ENCODE measurements at regions not wholly inside any gene's neighbourhood (a gene's known extent, or its start where the extent isn't known, plus 50 kb on each side); places are given as distances from the start of the nearest gene placed in this dataset.

GRCh38 chr4:129748991-129749390 lies 653.0 kb downstream of the C4orf33 start:
- H3K27me3 ChIP-seq = no peaks in the 10 kb centered on the region
- TF ChIP-seq POLR2A (IDR thresholded peaks at IDR 0.05) (no peak), CTCF (IDR thresholded peaks at IDR 0.05) (no peak)
- DNase-seq (no peak), ATAC-seq (no peak)
- no peak overlapping the region for H3K4me3 ChIP-seq
- H3K27ac ChIP-seq = no peak overlapping the region
- H3K9me3 ChIP-seq = no peaks in the 10 kb centered on the region
- intact Hi-C loops (cut with DNase I) = no loop called here
- H3K36me3 ChIP-seq = no peaks in the 10 kb centered on the region
- H3K4me1 ChIP-seq = no peaks in the 10 kb centered on the region
- WGBS (ENCODE audit: insufficient coverage, low coverage, low lambda C conversion rate, missing lambda C conversion rate) = 22% methylated on average over 1 of the region's 1 CpG

DNA sequence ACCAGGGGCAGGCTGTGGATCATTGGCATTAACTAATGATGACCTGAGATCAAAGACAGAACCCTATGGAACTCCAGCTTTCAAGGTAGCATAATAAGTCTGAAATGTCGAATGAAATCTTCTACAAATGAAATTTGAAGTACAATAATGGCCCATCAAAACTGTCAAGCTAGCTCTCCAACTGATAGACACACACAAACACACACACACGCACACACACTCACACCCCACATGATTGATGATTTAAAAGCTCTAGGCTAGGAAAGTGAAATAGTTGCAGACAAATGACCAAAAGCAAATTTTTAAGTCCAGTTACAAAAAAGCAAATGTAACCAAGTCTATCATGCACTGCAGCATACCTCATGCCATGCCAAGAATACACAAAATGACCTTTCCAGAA lies 655.7 kb downstream of the C4orf33 start:
- intact Hi-C loops (cut with DNase I) = no loop called here
- no peak overlapping the region for H3K27ac ChIP-seq
- H3K27me3 ChIP-seq = no peaks in the 10 kb centered on the region
- ATAC-seq (no peak), DNase-seq (no peak)
- 29% methylated on average over 2 of the region's 2 CpGs for WGBS (ENCODE audit: insufficient coverage, low coverage, low lambda C conversion rate, missing lambda C conversion rate)
- H3K36me3 ChIP-seq = no peaks in the 10 kb centered on the region
- H3K4me1 ChIP-seq = no peaks in the 10 kb centered on the region
- H3K9me3 ChIP-seq = no peaks in the 10 kb centered on the region
- no peak overlapping the region for H3K4me3 ChIP-seq
- TF ChIP-seq POLR2A (IDR thresholded peaks at IDR 0.05) = no peak
- TF ChIP-seq CTCF (IDR thresholded peaks at IDR 0.05) = no peak

- no peak overlapping the region for H3K4me3 ChIP-seq
- WGBS (ENCODE audit: insufficient coverage, low coverage, low lambda C conversion rate, missing lambda C conversion rate) = 56% methylated on average over 5 of the region's 5 CpGs
- H3K27ac ChIP-seq = no peak overlapping the region
- TF ChIP-seq CTCF (IDR thresholded peaks at IDR 0.05) (no peak), POLR2A (IDR thresholded peaks at IDR 0.05) (no peak)
- DNase-seq (no peak), ATAC-seq (no peak)
- H3K4me1 ChIP-seq = no peaks in the 10 kb centered on the region
- intact Hi-C loops (cut with DNase I) = no loop called here
- H3K27me3 ChIP-seq = no peaks in the 10 kb centered on the region
- no peaks in the 10 kb centered on the region for H3K36me3 ChIP-seq
- no peaks in the 10 kb centered on the region for H3K9me3 ChIP-seq
These were observed 687.6 kb downstream of the C4orf33 start for GRCh38 chr4:129783596-129783995.

- intact Hi-C loops (cut with DNase I) = no loop called here
- Histone ChIP-seq H3K9me3 (no peaks in the 10 kb centered on the region), H3K4me3 (no peak overlapping the region), H3K4me1 (no peaks in the 10 kb centered on the region), H3K27me3 (no peaks in the 10 kb centered on the region), H3K27ac (no peak overlapping the region), H3K36me3 (no peaks in the 10 kb centered on the region)
- WGBS (ENCODE audit: insufficient coverage, low coverage, low lambda C conversion rate, missing lambda C conversion rate) = 65% methylated on average over 3 of the region's 3 CpGs
- DNase-seq (no peak), ATAC-seq (no peak)
- TF ChIP-seq POLR2A (IDR thresholded peaks at IDR 0.05) = no peak
- TF ChIP-seq CTCF (IDR thresholded peaks at IDR 0.05) = no peak
These were observed 692.5 kb downstream of the C4orf33 start for GRCh38 chr4:129788486-129788885.

- TF ChIP-seq CTCF (IDR thresholded peaks at IDR 0.05) (no peak), POLR2A (IDR thresholded peaks at IDR 0.05) (no peak)
- 49% methylated on average over 5 of the region's 5 CpGs for WGBS (ENCODE audit: insufficient coverage, low coverage, low lambda C conversion rate, missing lambda C conversion rate)
- H3K4me1 ChIP-seq = no peaks in the 10 kb centered on the region
These were observed 708.6 kb downstream of the C4orf33 start for GRCh38 chr4:129804461-129804981.

More at GRCh38 chr4:129804461-129804981, 708.6 kb downstream of the C4orf33 start:
- intact Hi-C loops (cut with DNase I) = no loop called here
- ATAC-seq (no peak), DNase-seq (no peak)
- no peaks in the 10 kb centered on the region for H3K27me3 ChIP-seq
- H3K4me3 ChIP-seq = no peak overlapping the region
- no peak overlapping the region for H3K27ac ChIP-seq
- H3K36me3 ChIP-seq = no peaks in the 10 kb centered on the region
- H3K9me3 ChIP-seq = no peaks in the 10 kb centered on the region

All from right lobe of liver (tissue), 6 donors.